ENCODE measurements at regions not wholly inside any gene's neighbourhood (a gene's known extent, or its start where the extent isn't known, plus 50 kb on each side); places are given as distances from the start of the nearest gene placed in this dataset.
"Not testable (repeated sequence)": the region's sequence is repeated elsewhere in the genome, so short reads cannot be mapped to it uniquely, and the experiment has no call there.

DNA sequence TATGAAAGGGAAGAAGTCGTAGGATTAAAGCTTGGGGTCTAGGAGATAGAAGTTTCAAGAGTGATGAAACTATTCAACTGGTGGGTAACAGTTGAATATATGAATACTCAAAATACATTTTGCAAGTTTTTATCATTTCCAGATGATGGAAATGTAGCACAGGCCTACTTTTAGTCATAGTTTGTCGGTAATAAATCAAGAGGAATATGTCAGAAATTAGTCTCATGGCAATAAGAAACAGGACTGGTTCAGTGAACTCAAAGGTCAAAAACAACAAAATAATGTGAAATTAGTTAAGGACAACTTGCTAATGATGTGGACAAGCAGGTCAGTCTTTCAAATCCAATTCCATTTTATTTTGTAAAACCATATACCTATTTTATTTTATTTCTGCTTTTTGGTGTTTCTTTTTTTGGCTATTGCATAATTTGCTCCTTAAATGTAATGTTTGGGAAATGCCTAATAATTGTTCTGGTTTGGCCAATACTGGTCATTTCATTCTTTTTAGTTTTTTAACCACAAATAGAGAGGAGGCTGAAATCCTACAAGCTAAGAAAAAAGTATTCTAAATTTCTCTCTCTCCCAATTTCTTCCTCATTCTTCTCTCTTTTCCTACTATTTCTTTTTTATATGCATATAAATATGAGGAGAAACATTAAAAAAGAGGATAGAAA lies 195.2 kb upstream of the ARHGEF26 start:
- peak; percentile 1 for DNase-seq (ENCODE audit: low read depth)
- H3K4me3 ChIP-seq (ENCODE audit: low read depth, low read length): no peak overlapping the region
- TF ChIP-seq, protein P1, sequence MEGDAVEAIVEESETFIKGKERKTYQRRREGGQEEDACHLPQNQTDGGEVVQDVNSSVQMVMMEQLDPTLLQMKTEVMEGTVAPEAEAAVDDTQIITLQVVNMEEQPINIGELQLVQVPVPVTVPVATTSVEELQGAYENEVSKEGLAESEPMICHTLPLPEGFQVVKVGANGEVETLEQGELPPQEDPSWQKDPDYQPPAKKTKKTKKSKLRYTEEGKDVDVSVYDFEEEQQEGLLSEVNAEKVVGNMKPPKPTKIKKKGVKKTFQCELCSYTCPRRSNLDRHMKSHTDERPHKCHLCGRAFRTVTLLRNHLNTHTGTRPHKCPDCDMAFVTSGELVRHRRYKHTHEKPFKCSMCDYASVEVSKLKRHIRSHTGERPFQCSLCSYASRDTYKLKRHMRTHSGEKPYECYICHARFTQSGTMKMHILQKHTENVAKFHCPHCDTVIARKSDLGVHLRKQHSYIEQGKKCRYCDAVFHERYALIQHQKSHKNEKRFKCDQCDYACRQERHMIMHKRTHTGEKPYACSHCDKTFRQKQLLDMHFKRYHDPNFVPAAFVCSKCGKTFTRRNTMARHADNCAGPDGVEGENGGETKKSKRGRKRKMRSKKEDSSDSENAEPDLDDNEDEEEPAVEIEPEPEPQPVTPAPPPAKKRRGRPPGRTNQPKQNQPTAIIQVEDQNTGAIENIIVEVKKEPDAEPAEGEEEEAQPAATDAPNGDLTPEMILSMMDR (IDR thresholded peaks at IDR 0.05; ENCODE audit: insufficient read depth, low read depth, low read length): no peak

DNA sequence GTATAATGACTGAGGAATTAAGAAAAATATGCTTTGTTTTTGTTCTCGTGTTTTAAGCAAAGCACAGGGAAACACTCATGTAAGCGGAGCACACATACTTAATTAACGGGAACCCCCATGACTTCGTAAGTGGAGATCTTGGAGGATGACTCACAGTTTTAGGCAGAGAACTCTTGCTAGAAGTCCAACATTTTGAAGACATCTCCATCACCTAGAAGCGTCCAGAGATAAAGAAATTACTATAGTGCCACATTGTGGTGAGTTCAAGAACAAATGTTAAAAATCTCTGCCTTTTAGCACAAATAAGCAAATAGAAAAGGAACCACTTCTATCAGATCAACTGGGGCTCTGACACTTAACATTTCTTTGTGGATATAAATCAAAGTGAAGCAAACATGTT lies 194.1 kb upstream of the ARHGEF26 start:
- TF ChIP-seq, protein P1 (IDR thresholded peaks at IDR 0.05; ENCODE audit: insufficient read depth, low read depth, low read length): no peak
- no peak overlapping the region for H3K4me3 ChIP-seq (ENCODE audit: low read depth, low read length)
- peak; percentile 58 for DNase-seq (ENCODE audit: low read depth)

DNA sequence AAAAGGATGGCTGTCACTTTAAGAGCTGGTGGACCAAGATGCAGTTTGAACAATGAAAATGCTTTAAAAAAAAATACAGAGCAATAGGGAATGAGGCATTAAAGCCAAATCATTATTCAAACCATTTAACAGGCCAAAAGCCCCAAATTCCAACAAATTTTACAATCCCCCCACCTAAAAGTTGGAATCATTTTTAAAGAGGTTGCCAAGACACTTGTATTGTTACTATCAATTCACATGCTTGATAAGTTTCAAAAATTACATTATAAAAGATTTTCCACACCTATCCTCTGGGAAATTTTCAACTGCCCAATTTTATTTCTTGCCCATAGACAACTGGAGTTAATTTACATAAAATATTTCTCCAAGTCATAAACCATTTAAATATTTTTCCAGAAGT lies 192.3 kb upstream of the ARHGEF26 start:
- no peak overlapping the region for H3K4me3 ChIP-seq (ENCODE audit: low read depth, low read length)
- TF ChIP-seq, protein P1 (IDR thresholded peaks at IDR 0.05; ENCODE audit: insufficient read depth, low read depth, low read length): no peak
- no peak for DNase-seq (ENCODE audit: low read depth)

DNA sequence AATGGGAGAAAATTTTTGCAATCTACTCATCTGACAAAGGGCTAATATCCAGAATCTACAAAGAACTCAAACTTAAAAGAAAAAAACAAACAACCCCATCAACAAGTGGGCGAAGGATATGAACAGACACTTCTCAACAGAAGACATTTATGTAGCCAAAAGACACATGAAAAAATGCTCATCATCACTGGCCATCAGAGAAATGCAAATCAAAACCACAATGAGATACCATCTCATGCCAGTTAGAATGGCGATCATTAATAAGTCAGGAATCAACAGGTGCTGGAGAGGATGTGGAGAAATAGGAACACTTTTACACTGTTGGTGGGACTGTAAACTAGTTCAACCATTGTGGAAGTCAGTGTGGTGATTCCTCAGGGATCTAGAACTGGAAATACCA lies 187.7 kb upstream of the ARHGEF26 start:
- not testable (repeated sequence) for DNase-seq (ENCODE audit: low read depth); H3K4me3 ChIP-seq (ENCODE audit: low read depth, low read length)

DNA sequence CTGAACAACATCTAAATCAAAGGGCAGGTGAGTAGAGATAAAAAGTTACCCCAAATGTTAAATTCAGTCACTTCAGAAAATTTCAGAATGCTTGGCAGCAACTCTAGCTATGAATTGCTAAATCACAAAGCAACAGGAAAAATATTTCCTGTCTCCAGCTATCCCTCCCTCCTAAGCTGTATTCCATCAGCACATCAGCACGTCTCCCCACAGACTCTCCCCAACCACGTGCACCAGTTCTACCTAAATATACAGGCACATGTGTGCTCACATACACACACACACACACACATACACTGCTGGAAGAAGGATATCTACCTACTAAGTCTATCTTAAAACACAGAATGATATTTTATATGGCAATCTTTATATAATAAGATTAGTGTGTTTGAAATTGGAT lies 177.1 kb upstream of the ARHGEF26 start:
- H3K4me3 ChIP-seq (ENCODE audit: low read depth, low read length): no peak overlapping the region
- no peak for DNase-seq (ENCODE audit: low read depth)
- TF ChIP-seq, protein P1 (IDR thresholded peaks at IDR 0.05; ENCODE audit: insufficient read depth, low read depth, low read length): no peak

DNA sequence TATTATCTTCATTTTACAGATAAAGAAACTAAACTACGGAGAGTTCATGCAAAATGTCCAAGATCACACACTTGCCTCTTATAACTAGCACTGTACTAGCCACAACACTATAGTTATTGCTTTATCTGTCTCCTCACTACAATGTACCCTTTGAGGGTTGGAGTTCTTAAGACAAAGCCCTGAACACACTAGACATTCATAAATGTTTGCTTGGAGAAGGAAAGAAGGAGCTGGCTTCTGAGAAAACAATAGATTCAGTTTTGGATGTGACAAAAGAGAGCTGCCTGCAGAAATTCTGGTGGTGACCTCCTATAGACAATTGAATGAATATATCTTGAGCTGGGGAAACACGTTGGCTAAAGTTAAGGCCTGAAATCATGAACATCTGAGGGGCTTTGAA lies 169.9 kb upstream of the ARHGEF26 start:
- TF ChIP-seq, protein P1 (IDR thresholded peaks at IDR 0.05; ENCODE audit: insufficient read depth, low read depth, low read length): no peak
- no peak for DNase-seq (ENCODE audit: low read depth)
- H3K4me3 ChIP-seq (ENCODE audit: low read depth, low read length): no peak overlapping the region

DNA sequence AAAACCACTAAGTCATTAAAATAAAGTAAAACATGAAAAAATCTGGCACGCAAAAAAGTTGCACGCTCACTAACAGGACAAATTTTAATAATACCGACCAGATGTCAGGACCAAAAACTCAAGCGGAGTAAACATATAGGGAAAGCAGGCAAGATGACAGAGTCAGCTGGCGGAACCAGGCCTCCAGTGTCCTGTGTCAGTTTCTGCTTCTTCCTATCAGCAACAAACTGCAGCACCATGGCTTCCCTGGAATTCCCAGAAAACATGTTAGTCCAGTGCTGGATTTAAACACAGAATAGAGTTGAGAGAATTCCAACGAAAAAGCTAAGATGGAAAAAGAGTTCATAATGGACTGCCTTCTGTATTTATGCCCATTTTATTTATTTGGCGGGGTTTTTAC lies 169.1 kb upstream of the ARHGEF26 start:
- TF ChIP-seq, protein P1 (IDR thresholded peaks at IDR 0.05; ENCODE audit: insufficient read depth, low read depth, low read length): no peak
- H3K4me3 ChIP-seq (ENCODE audit: low read depth, low read length): no peak overlapping the region
- DNase-seq (ENCODE audit: low read depth): no peak

All from fibroblast of villous mesenchyme (primary cell).